ENCODE measurements at regions not wholly inside any gene's neighbourhood (a gene's known extent, or its start where the extent isn't known, plus 50 kb on each side); places are given as distances from the start of the nearest gene placed in this dataset.
"Not testable (repeated sequence)": the region's sequence is repeated elsewhere in the genome, so short reads cannot be mapped to it uniquely, and the experiment has no call there.

GRCh38 chr11:33948494-33948893, 56.6 kb upstream of the LMO2 start:
- TF ChIP-seq FOXP4 (CRISPR knock-in tag; IDR thresholded peaks at IDR 0.05), result no peak
- no peak for TF ChIP-seq MXD4 (CRISPR knock-in tag; IDR thresholded peaks at IDR 0.05; ENCODE audit: borderline replicate concordance)
- TF ChIP-seq ZNF512 (CRISPR knock-in tag; IDR thresholded peaks at IDR 0.05; ENCODE audit: borderline replicate concordance), result no peak
- TF ChIP-seq ATF3 (CRISPR knock-in tag; conservative IDR thresholded peaks at IDR 0.05), result no peak
- TF ChIP-seq IRF2 (CRISPR knock-in tag; IDR thresholded peaks at IDR 0.05; ENCODE audit: borderline replicate concordance, low read depth), result no peak
- TF ChIP-seq GRHL2 (CRISPR knock-in tag; IDR thresholded peaks at IDR 0.05; ENCODE audit: insufficient replicate concordance, severe bottlenecking), result no peak
- TF ChIP-seq ZNF121 (CRISPR knock-in tag; IDR thresholded peaks at IDR 0.05), result no peak
- ChIA-PET POLR2A (no interaction called here), CTCF (interaction anchor here (0.6 kb wide), 1 partner anchor 173 kb away, joined by 7 read pairs; no protein-coding TSS in a partner anchor)
- DNase-seq (ENCODE audit: low spot score) (no peak), ATAC-seq (no peak)
- Mint-ChIP-seq H3K27me3 (ENCODE audit: low read depth) (no peaks in the 10 kb centered on the region), H3K9me3 (no peaks in the 10 kb centered on the region), H3K27ac (no peak overlapping the region), H3K4me3 (no peak overlapping the region), H3K4me1 (peaks cover 6% of the 10 kb centered on the region), H3K36me3 (no peaks in the 10 kb centered on the region)

- H3K27ac Mint-ChIP-seq; ATAC-seq; H3K4me1 Mint-ChIP-seq; H3K27me3 Mint-ChIP-seq (ENCODE audit: low read depth); H3K4me3 Mint-ChIP-seq; CTCF ChIA-PET; H3K9me3 Mint-ChIP-seq; DNase-seq (ENCODE audit: low spot score); POLR2A ChIA-PET; H3K36me3 Mint-ChIP-seq: not testable (repeated sequence)
These were observed 56.0 kb upstream of the LMO2 start for GRCh38 chr11:33947918-33948317.

GRCh38 chr11:33946930-33947329, 55.1 kb upstream of the LMO2 start:
- Mint-ChIP-seq H3K4me1 (peaks cover 14% of the 10 kb centered on the region), H3K36me3 (no peaks in the 10 kb centered on the region), H3K27ac (no peak overlapping the region), H3K4me3 (no peak overlapping the region), H3K27me3 (ENCODE audit: low read depth) (no peaks in the 10 kb centered on the region), H3K9me3 (no peaks in the 10 kb centered on the region)
- DNase-seq (ENCODE audit: low spot score), result no peak
- ChIA-PET POLR2A (no interaction called here), CTCF (interaction anchor here (2.6 kb wide), 1 partner anchor 41 kb away, joined by 7 read pairs; no protein-coding TSS in a partner anchor)
- no peak for ATAC-seq
- no peak for TF ChIP-seq NFE2L1 (CRISPR knock-in tag; IDR thresholded peaks at IDR 0.05)
- no peak for TF ChIP-seq IRF1 (CRISPR knock-in tag; IDR thresholded peaks at IDR 0.05)
- TF ChIP-seq ZNF532 (CRISPR knock-in tag; IDR thresholded peaks at IDR 0.05; ENCODE audit: borderline replicate concordance), result no peak
- TF ChIP-seq IRF2 (CRISPR knock-in tag; IDR thresholded peaks at IDR 0.05; ENCODE audit: borderline replicate concordance, low read depth), result no peak
- TF ChIP-seq TEAD4 (CRISPR knock-in tag; IDR thresholded peaks at IDR 0.05), result no peak
- TF ChIP-seq OVOL2 (CRISPR knock-in tag; IDR thresholded peaks at IDR 0.05; ENCODE audit: borderline replicate concordance), result no peak
- TF ChIP-seq EMX1 (CRISPR knock-in tag; IDR thresholded peaks at IDR 0.05), result no peak
- TF ChIP-seq FOXP1 (CRISPR knock-in tag; IDR thresholded peaks at IDR 0.05; ENCODE audit: borderline replicate concordance), result no peak
- no peak for TF ChIP-seq ZNF219 (CRISPR knock-in tag; IDR thresholded peaks at IDR 0.05; ENCODE audit: borderline replicate concordance)
- TF ChIP-seq SMAD3 (CRISPR knock-in tag; IDR thresholded peaks at IDR 0.05; ENCODE audit: borderline replicate concordance), result no peak
- TF ChIP-seq CREB1 (CRISPR knock-in tag; IDR thresholded peaks at IDR 0.05), result no peak
- no peak for TF ChIP-seq AFF4 (CRISPR knock-in tag; IDR thresholded peaks at IDR 0.05; ENCODE audit: borderline replicate concordance)
- no peak for TF ChIP-seq ZNF121 (CRISPR knock-in tag; IDR thresholded peaks at IDR 0.05)
- no peak for TF ChIP-seq KAT7 (CRISPR knock-in tag; IDR thresholded peaks at IDR 0.05; ENCODE audit: borderline replicate concordance)

Data from WTC11 (cell line).